Kidney (tissue), 13 donors: ENCODE measurements at regions not wholly inside any gene's neighbourhood (a gene's known extent, or its start where the extent isn't known, plus 50 kb on each side); places are given as distances from the start of the nearest gene placed in this dataset.
A peak's percentile ranks its signal among the peaks of the same experiment; 100 is the strongest.

Experiments
- DNase-seq, 5 donors: peaks; one replicate each; pipeline ENCODE4 v3.0.0-alpha.2; 2013 to 2020
- FAIRE-seq: peaks from 2 replicates; lab custom pipeline; 2012; peaks lifted over from hg19 to GRCh38; lab: Jason Lieb, UNC
- H3K27ac ChIP-seq, 2 donors: one replicate each; pipeline ENCODE4 v1.7.0; 2013; ENCODE audit warnings: low read depth in 2 of 2, low read length in 2 of 2, inconsistent platforms in 1 of 2
- H3K27me3 ChIP-seq: one replicate; pipeline ENCODE4 v1.7.1; 2013; ENCODE audit warnings: low read length, inconsistent platforms; ENCODE audit not compliant: control insufficient read depth, insufficient read depth
- H3K36me3 ChIP-seq, 3 donors: one replicate each; pipeline versions ENCODE4 v1.7.0 to v1.7.1; 2013; ENCODE audit warnings: low read length in 3 of 3, control low read depth in 1 of 3, inconsistent platforms in 1 of 3; ENCODE audit not compliant: insufficient read depth in 3 of 3, control insufficient read depth in 2 of 3
- H3K4me1 ChIP-seq, 3 donors: one replicate each; pipeline versions ENCODE4 v1.7.0 to v1.7.1; 2013; ENCODE audit warnings: low read length in 3 of 3, inconsistent platforms in 1 of 3, low read depth in 1 of 3; ENCODE audit not compliant: control insufficient read depth in 2 of 3, insufficient read depth in 2 of 3
- H3K4me3 ChIP-seq, 3 donors: one replicate each; pipeline versions ENCODE4 v1.7.0 to v1.8.1; 2013; ENCODE audit warnings: low read length in 3 of 3, control low read depth in 1 of 3, inconsistent platforms in 1 of 3
- H3K9ac ChIP-seq, 3 donors: one replicate each; pipeline versions ENCODE4 v1.7.0 to v1.7.1; 2013; ENCODE audit warnings: low read length in 3 of 3, control low read depth in 1 of 3, inconsistent platforms in 1 of 3
- H3K9me3 ChIP-seq, 3 donors: one replicate each; pipeline versions ENCODE4 v1.7.0 to v1.7.1; 2013; ENCODE audit warnings: low read length in 3 of 3, control low read depth in 1 of 3, inconsistent platforms in 1 of 3; ENCODE audit not compliant: control insufficient read depth in 2 of 3, insufficient read depth in 1 of 3
- intact Hi-C: fragments of 100-400 bp; cut with DNase I; formaldehyde crosslinking; loops from one replicate; pipeline ENCODE4 v1.11.1; 2022
- TF ChIP-seq, protein P1 (sequence below): IDR thresholded peaks from 3 replicates; pipeline ENCODE4 v1.5.1; 2012; ENCODE audit warnings: mild to moderate bottlenecking, moderate library complexity, borderline replicate concordance; ENCODE audit not compliant: insufficient read depth; ENCODE audit errors: extremely low read depth
- donor health status: control.
- donor health status: control.
- donor health status: control.
- donor health status: control.
- donor health status: control.
- donor health status: DM: yes; HTN: yes; CAD: no.
- donor health status: Normal renal cell carcinoma (clear cell type).

DNA sequence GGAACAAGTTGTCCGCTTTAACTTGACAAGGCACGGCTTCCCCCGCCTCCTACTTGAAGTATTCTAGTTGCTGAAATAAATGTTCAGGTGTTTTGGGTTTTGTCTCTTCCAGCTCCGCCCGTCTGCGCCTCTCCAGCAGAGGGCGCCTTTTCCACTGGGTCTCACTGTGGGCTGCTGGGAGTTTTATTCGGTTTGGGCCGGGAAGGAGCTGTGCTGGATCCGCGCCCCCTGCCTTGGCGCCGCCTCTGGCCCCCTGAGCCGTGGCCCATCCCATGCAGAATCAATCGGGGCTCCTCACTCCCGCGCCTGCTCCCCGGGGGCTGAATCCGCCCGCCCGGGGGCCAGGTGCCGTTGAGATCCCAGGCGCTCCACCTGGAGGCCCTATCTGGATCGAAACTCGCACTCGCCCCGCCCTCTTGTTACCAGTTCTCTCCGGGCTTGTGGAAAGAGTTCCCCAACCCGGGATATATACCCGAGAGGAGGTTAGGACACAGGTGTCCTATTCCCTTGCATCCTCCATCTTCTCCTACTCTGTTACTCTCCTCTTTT is 51.0 kb upstream of the TCF21 start:
- H3K9ac ChIP-seq = no peak overlapping the region
- H3K9me3 ChIP-seq = no peaks in the 10 kb centered on the region
- FAIRE-seq (no peak), DNase-seq (peak; percentile 68 to 80 (median 72))
- no peaks in the 10 kb centered on the region for H3K36me3 ChIP-seq
- no peak overlapping the region for H3K27ac ChIP-seq
- H3K4me1 ChIP-seq = peaks cover 0 to 3% (median 0%) of the 10 kb centered on the region in 3 donors
- TF ChIP-seq, protein P1, sequence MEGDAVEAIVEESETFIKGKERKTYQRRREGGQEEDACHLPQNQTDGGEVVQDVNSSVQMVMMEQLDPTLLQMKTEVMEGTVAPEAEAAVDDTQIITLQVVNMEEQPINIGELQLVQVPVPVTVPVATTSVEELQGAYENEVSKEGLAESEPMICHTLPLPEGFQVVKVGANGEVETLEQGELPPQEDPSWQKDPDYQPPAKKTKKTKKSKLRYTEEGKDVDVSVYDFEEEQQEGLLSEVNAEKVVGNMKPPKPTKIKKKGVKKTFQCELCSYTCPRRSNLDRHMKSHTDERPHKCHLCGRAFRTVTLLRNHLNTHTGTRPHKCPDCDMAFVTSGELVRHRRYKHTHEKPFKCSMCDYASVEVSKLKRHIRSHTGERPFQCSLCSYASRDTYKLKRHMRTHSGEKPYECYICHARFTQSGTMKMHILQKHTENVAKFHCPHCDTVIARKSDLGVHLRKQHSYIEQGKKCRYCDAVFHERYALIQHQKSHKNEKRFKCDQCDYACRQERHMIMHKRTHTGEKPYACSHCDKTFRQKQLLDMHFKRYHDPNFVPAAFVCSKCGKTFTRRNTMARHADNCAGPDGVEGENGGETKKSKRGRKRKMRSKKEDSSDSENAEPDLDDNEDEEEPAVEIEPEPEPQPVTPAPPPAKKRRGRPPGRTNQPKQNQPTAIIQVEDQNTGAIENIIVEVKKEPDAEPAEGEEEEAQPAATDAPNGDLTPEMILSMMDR = peak; percentile 50
- H3K27me3 ChIP-seq = no peaks in the 10 kb centered on the region
- H3K4me3 ChIP-seq = peak overlapping the region; percentile 15 to 42 (median 41)
- intact Hi-C loops = no loop called here
